GM12878 (cell line): ENCODE measurements at regions not wholly inside any gene's neighbourhood (a gene's known extent, or its start where the extent isn't known, plus 50 kb on each side); places are given as distances from the start of the nearest gene placed in this dataset.

Experiments used
- ATAC-seq: fragments of 200-7000 bp; cut with Tn5 transposase; 3 replicates; pipeline ENCODE4 v1.9.1; 2020; ENCODE audit warnings: mild to moderate bottlenecking, moderate library complexity
- BruUV-seq: library from RNA; stranded (reverse); fragments of 400-500 nt; replicated peaks from 2 replicates; lab custom pipeline; 2021; lab: Mats Ljungman, UMichigan
- CTCF ChIA-PET: fragments of 300-600 bp; sonication (Branson Sonifier 250); formaldehyde crosslinking; extraction: SDS; loops from one replicate; lab custom pipeline; 2021; ENCODE audit warnings: inconsistent platforms; lab: Yijun Ruan, JAX
- POLR2A ChIA-PET: fragments of 350-600 bp; formaldehyde crosslinking; extraction: SDS; loops from one replicate; lab custom pipeline; 2021; ENCODE audit warnings: inconsistent platforms; lab: Charles Lee
- RAD21 ChIA-PET: fragments of 300-600 bp; sonication (Branson Sonifier 250); formaldehyde crosslinking; loops from one replicate; lab custom pipeline; 2023; ENCODE audit warnings: antibody characterized with exemption; ENCODE audit not compliant: unreplicated experiment; lab: Charles Lee
- SMC1A ChIA-PET: fragments of 300-600 bp; sonication (Branson Sonifier 250); formaldehyde crosslinking; loops from one replicate; lab custom pipeline; 2023; ENCODE audit not compliant: unreplicated experiment, uncharacterized antibody; lab: Charles Lee
- DNase-seq: peaks from one replicate; pipeline ENCODE4 v3.0.0-alpha.2; 2011; ENCODE audit warnings: low read depth, low spot score
- FAIRE-seq: peaks from 3 replicates; lab custom pipeline; 2011; peaks lifted over from hg19 to GRCh38; lab: Jason Lieb, UNC
- H2AFZ ChIP-seq: 2 replicates; pipeline ENCODE4 v1.6.0; 2011; ENCODE audit warnings: low read depth, low read length, control low read depth; ENCODE audit not compliant: control insufficient read depth
- H3K27ac ChIP-seq: 2 replicates; pipeline ENCODE4 v1.5.1; 2011; ENCODE audit warnings: control low read depth; ENCODE audit not compliant: control insufficient read depth, insufficient read depth
- H3K27me3 ChIP-seq, 2 experiments: replicated peaks in 1 of 2; 2 replicates each; pipeline versions ENCODE4 v1.6.0 to v1.6.1; 2011; ENCODE audit warnings: low read length in 1 of 2; ENCODE audit not compliant: control insufficient read depth in 2 of 2, insufficient read depth in 2 of 2
- H3K36me3 ChIP-seq, 2 experiments: 2 replicates each; pipeline ENCODE4 v1.5.1; 2011; ENCODE audit warnings: low read length in 1 of 2; ENCODE audit not compliant: control insufficient read depth in 2 of 2, insufficient read depth in 2 of 2
- H3K4me1 ChIP-seq: 2 replicates; pipeline ENCODE4 v1.6.1; 2011; ENCODE audit warnings: mild to moderate bottlenecking, low read length, moderate library complexity, mixed read lengths; ENCODE audit not compliant: control insufficient read depth, insufficient read depth
- H3K4me2 ChIP-seq: 2 replicates; pipeline ENCODE4 v1.6.0; 2011; ENCODE audit warnings: control low read depth; ENCODE audit not compliant: control insufficient read depth, insufficient read depth
- H3K4me3 ChIP-seq: fragments of 200-600 bp; sonication (generic); 2 replicates; pipeline ENCODE4 v1.5.1; 2016
- H3K79me2 ChIP-seq: 2 replicates; pipeline ENCODE4 v1.6.0; 2011; ENCODE audit warnings: low read length; ENCODE audit not compliant: control insufficient read depth, insufficient read depth
- H3K9ac ChIP-seq: 2 replicates; pipeline ENCODE4 v1.8.0; 2011; ENCODE audit warnings: low read length, control low read depth, mixed read lengths; ENCODE audit not compliant: control insufficient read depth, insufficient read depth
- H3K9me3 ChIP-seq: replicated peaks from 3 replicates; pipeline ENCODE4 v1.5.1; 2011; ENCODE audit warnings: mild to moderate bottlenecking, low read length; ENCODE audit not compliant: control insufficient read depth, insufficient read depth
- H4K20me1 ChIP-seq: 2 replicates; pipeline ENCODE4 v1.6.0; 2011; ENCODE audit not compliant: control insufficient read depth, insufficient read depth
- FOS ChIP-seq: IDR thresholded peaks from 3 replicates; pipeline ENCODE4 v1.6.1; 2011; ENCODE audit warnings: borderline replicate concordance; ENCODE audit not compliant: insufficient read length; ENCODE audit errors: extremely low read depth
- JUNB ChIP-seq: IDR thresholded peaks from 2 replicates; pipeline ENCODE4 v1.6.1; 2016; ENCODE audit warnings: antibody characterized with exemption, mild to moderate bottlenecking
- LARP7 ChIP-seq: fragments of 450-650 bp; IDR thresholded peaks from 2 replicates; pipeline ENCODE4 v1.6.1; 2017; ENCODE audit warnings: mild to moderate bottlenecking
- MTA3 ChIP-seq: IDR thresholded peaks from 2 replicates; pipeline ENCODE4 v1.6.1; 2012; ENCODE audit warnings: low read length, inconsistent platforms, borderline replicate concordance
- PAX8 ChIP-seq: fragments of 450-650 bp; IDR thresholded peaks from 2 replicates; pipeline ENCODE4 v1.6.1; 2017; ENCODE audit warnings: mild to moderate bottlenecking, moderate library complexity
- WGBS: methylation state at CpG from one replicate; pipeline ENCODE4 v1.1.6; 2016; ENCODE audit warnings: low lambda C conversion rate; ENCODE audit not compliant: insufficient replicate concordance, insufficient coverage; ENCODE audit errors: missing lambda C conversion rate; 5-methylcytosine and 5-hydroxymethylcytosine counted together
- in situ Hi-C: fragments of 300-500 bp; cut with MboI; formaldehyde crosslinking; loops from 9 replicates; pipeline ENCODE4 v1.14.3; 2018; ENCODE audit warnings: mixed read lengths
- intact Hi-C: fragments of 100-400 bp; cut with micrococcal nuclease; formaldehyde crosslinking; loops from one replicate; pipeline ENCODE4 v1.14.2; 2022; ENCODE audit not compliant: unreplicated experiment
- TF ChIP-seq, protein P1 (sequence below): IDR thresholded peaks from 2 replicates; pipeline ENCODE4 v1.6.1; 2012; ENCODE audit warnings: low read depth, low read length, improper control_type of control experiment
- TF ChIP-seq, protein P2 (sequence below): fragments of 450-650 bp; IDR thresholded peaks from 2 replicates; pipeline ENCODE4 v1.6.1; 2016; ENCODE audit warnings: mild to moderate bottlenecking

- 81% methylated on average over 4 of the region's 4 CpGs for WGBS
- SMC1A ChIA-PET: no interaction called here
- Histone ChIP-seq H3K9me3 (no peaks in the 10 kb centered on the region), H3K79me2 (no peaks in the 10 kb centered on the region), H3K4me3 (no peak overlapping the region), H3K9ac (no peak overlapping the region), H4K20me1 (no peaks in the 10 kb centered on the region), H3K27me3 (peaks cover 0 to 2% of the 10 kb centered on the region in 2 experiments; a peak in 3 of 4 replicates), H3K4me1 (no peaks in the 10 kb centered on the region), H3K36me3 (no peaks in the 10 kb centered on the region)
- intact Hi-C loops: no loop called here
- RAD21 ChIA-PET: no interaction called here
- POLR2A ChIA-PET: no interaction called here
- CTCF ChIA-PET: no interaction called here
- no TSS peak for BruUV-seq
- ATAC-seq (no peak), FAIRE-seq (no peak)
- TF ChIP-seq LARP7: no peak
- no peak for TF ChIP-seq JUNB
- no peak for TF ChIP-seq PAX8
- TF ChIP-seq MTA3: no peak
- TF ChIP-seq, all 136 proteins: peak for 0
- Histone ChIP-seq H3K27ac (no peak overlapping the region), H2AFZ (no peak overlapping the region), H3K4me2 (no peak overlapping the region)
- in situ Hi-C loops: no loop called here
- DNase-seq: no peak
Observed at GRCh38 chr5:176166427-176166826, 71.8 kb upstream of the SIMC1 start.

DNA sequence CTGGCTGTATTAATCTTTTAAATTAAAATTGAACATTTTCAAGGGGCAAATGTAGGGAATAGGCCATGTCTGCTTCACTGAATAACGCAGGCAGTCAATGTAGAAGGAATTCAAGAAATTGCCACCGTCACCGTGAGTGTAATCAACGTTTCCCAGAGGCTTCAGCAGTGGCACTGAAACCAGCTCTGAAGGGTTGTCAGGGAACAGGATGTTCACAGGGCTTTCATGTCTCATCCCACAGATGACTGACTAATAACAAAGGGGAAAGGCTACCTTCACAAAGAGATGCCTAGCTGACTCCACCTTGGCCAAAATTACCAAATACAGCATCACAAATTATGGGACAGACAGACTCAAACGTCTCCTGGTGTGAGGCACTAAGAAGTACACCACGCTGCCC, 70.4 kb upstream of the SIMC1 start:
- no TSS peak for BruUV-seq
- Histone ChIP-seq H3K9ac (no peak overlapping the region), H2AFZ (no peak overlapping the region), H3K9me3 (no peaks in the 10 kb centered on the region), H3K4me3 (no peak overlapping the region), H3K27ac (no peak overlapping the region), H3K36me3 (no peaks in the 10 kb centered on the region), H4K20me1 (no peaks in the 10 kb centered on the region), H3K27me3 (peaks cover 0 to 2% of the 10 kb centered on the region in 2 experiments; a peak in 3 of 4 replicates), H3K4me2 (no peak overlapping the region), H3K4me1 (no peaks in the 10 kb centered on the region), H3K79me2 (no peaks in the 10 kb centered on the region)
- FAIRE-seq (no peak), DNase-seq (no peak), ATAC-seq (0 out of 3 replicates have a peak, but pooled peaks have one; percentile 32)
- CTCF ChIA-PET: no interaction called here
- TF ChIP-seq, protein P1, sequence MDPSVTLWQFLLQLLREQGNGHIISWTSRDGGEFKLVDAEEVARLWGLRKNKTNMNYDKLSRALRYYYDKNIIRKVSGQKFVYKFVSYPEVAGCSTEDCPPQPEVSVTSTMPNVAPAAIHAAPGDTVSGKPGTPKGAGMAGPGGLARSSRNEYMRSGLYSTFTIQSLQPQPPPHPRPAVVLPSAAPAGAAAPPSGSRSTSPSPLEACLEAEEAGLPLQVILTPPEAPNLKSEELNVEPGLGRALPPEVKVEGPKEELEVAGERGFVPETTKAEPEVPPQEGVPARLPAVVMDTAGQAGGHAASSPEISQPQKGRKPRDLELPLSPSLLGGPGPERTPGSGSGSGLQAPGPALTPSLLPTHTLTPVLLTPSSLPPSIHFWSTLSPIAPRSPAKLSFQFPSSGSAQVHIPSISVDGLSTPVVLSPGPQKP: no peak
- no peak for TF ChIP-seq FOS
- TF ChIP-seq, protein P2, sequence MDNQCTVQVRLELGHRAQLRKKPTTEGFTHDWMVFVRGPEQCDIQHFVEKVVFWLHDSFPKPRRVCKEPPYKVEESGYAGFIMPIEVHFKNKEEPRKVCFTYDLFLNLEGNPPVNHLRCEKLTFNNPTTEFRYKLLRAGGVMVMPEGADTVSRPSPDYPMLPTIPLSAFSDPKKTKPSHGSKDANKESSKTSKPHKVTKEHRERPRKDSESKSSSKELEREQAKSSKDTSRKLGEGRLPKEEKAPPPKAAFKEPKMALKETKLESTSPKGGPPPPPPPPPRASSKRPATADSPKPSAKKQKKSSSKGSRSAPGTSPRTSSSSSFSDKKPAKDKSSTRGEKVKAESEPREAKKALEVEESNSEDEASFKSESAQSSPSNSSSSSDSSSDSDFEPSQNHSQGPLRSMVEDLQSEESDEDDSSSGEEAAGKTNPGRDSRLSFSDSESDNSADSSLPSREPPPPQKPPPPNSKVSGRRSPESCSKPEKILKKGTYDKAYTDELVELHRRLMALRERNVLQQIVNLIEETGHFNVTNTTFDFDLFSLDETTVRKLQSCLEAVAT: no peak
- RAD21 ChIA-PET: no interaction called here
- intact Hi-C loops: no loop called here
- WGBS: 8% methylated on average over 6 of the region's 6 CpGs
- SMC1A ChIA-PET: no interaction called here
- in situ Hi-C loops: no loop called here
- POLR2A ChIA-PET: no interaction called here
